Stomach (tissue), 8 donors: ENCODE measurements at regions not wholly inside any gene's neighbourhood (a gene's known extent, or its start where the extent isn't known, plus 50 kb on each side); places are given as distances from the start of the nearest gene placed in this dataset.

ENCODE experiments used
- DNase-seq, 2 donors: peaks; one replicate each; pipeline versions ENCODE4 v3.0.0 to v3.0.0-alpha.2; 2013 to 2019
- H3K27ac ChIP-seq, 5 donors: fragments of 200-600 bp in 4 of 5; sonication (generic) in 4 of 5; one replicate each; pipeline ENCODE4 v1.5.1; 2013 to 2019; ENCODE audit warnings: mild to moderate bottlenecking in 1 of 5, moderate library complexity in 1 of 5
- H3K27me3 ChIP-seq, 3 donors: fragments of 200-600 bp; sonication (generic); one replicate each; pipeline ENCODE4 v1.5.1; 2017 to 2019; ENCODE audit warnings: mixed run types in 1 of 3
- H3K36me3 ChIP-seq, 4 donors: fragments of 200-600 bp; sonication (generic); 1 replicate in 3 of 4; 2 replicates in 1 of 4; pipeline ENCODE4 v1.5.1; 2016 to 2019
- H3K4me1 ChIP-seq, 4 donors: fragments of 200-600 bp; sonication (generic); one replicate each; pipeline ENCODE4 v1.5.1; 2016 to 2019
- H3K4me3 ChIP-seq, 4 donors: fragments of 200-600 bp; sonication (generic) in 3 of 4; one replicate each; pipeline ENCODE4 v1.5.1; 2016 to 2019; ENCODE audit warnings: mild to moderate bottlenecking in 1 of 4
- H3K9me3 ChIP-seq, 4 donors: fragments of 200-600 bp; sonication (generic); one replicate each; pipeline ENCODE4 v1.5.1; 2016 to 2019
- EP300 ChIP-seq: sonication (generic); formaldehyde crosslinking; IDR thresholded peaks from one replicate; pipeline ENCODE4 v1.6.1; 2017; ENCODE audit warnings: antibody characterized with exemption
- POLR2A ChIP-seq, 4 donors: fragments of 450-650 bp; IDR thresholded peaks; one replicate each; pipeline ENCODE4 v1.6.1; 2016; ENCODE audit warnings: antibody characterized with exemption in 4 of 4, control low read depth in 2 of 4, mild to moderate bottlenecking in 1 of 4, moderate library complexity in 1 of 4
- POLR2AphosphoS5 ChIP-seq, 3 donors: sonication (generic); formaldehyde crosslinking; IDR thresholded peaks; one replicate each; pipeline ENCODE4 v1.6.1; 2016; ENCODE audit warnings: antibody characterized with exemption in 3 of 3
- WGBS, 5 donors: extraction: QIAGEN DNeasy Blood & Tissue Kit in 3 of 5; methylation state at CpG; one replicate each; pipeline versions ENCODE4 v1.1.5 to v1.1.7; 2013 to 2018; 5-methylcytosine and 5-hydroxymethylcytosine counted together
- intact Hi-C: fragments of 100-400 bp; cut with DNase I; formaldehyde crosslinking; loops from one replicate; pipeline ENCODE4 v1.15.1; 2023; ENCODE audit warnings: low total_unique reads
- TF ChIP-seq, protein P1 (sequence below), 7 experiments: fragments of 450-650 bp in 4 of 7; fragments of 200-600 bp in 3 of 7; sonication (generic) in 3 of 7; IDR thresholded peaks; one replicate each; pipeline ENCODE4 v1.5.1; 2016 to 2019; ENCODE audit warnings: antibody characterized with exemption in 7 of 7, control low read depth in 2 of 7, mild to moderate bottlenecking in 1 of 7
- donor health status: healthy with polysubstance abuse.
- donor health status: Bipolar disorder and iron deficiency.
- donor health status: healthy.

DNA sequence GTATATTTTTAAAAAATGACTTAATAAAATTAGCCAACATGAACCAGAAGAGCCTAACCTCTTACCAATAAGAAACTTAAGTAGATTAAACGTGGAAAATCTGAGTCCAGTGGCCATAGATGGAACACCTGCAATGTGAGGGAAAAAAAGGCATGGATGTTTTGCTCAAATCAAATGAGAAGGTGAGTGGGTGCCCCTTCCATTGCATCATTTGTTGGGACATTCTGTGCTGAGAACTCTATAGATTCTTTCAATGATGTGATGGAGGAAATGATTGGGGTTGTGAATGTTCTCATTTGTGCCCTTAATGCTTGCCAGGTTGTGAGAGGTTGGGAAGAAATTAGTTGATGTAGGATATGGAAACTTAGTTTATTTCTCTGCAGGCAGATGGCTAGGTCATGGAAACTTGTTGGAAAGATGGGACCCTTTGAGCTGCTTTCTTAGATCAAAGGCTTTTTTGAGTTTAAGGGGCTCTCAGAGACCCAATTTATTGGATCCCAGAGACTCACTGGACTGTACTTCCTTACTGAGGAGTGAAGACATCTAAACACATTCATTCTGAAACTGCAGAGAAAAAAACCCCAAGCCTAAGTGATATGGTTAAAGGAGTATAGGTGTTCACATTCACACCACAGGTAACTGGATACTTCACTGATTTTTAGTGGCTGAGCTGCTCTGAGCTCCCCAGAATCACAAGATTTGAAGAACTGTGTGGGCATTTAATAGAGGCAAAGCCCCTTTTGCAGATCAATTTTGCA, 95.9 kb downstream of the DACT1 start:
- H3K36me3 ChIP-seq = no peaks in the 10 kb centered on the region
- H3K27ac ChIP-seq = no peak overlapping the region
- no peak for DNase-seq
- H3K27me3 ChIP-seq = no peaks in the 10 kb centered on the region
- WGBS, 5 donors = 69 to 91% (median 75%) methylated on average over 1 of the region's 1 CpG
- H3K4me1 ChIP-seq = peaks cover 0 to 12% (median 5%) of the 10 kb centered on the region in 4 donors
- no peaks in the 10 kb centered on the region for H3K9me3 ChIP-seq
- intact Hi-C loops = no loop called here
- TF ChIP-seq EP300 = no peak
- no peak for TF ChIP-seq POLR2AphosphoS5 (IDR thresholded peaks at IDR 0.05)
- no peak for TF ChIP-seq POLR2A (IDR thresholded peaks at IDR 0.05)
- TF ChIP-seq, protein P1, sequence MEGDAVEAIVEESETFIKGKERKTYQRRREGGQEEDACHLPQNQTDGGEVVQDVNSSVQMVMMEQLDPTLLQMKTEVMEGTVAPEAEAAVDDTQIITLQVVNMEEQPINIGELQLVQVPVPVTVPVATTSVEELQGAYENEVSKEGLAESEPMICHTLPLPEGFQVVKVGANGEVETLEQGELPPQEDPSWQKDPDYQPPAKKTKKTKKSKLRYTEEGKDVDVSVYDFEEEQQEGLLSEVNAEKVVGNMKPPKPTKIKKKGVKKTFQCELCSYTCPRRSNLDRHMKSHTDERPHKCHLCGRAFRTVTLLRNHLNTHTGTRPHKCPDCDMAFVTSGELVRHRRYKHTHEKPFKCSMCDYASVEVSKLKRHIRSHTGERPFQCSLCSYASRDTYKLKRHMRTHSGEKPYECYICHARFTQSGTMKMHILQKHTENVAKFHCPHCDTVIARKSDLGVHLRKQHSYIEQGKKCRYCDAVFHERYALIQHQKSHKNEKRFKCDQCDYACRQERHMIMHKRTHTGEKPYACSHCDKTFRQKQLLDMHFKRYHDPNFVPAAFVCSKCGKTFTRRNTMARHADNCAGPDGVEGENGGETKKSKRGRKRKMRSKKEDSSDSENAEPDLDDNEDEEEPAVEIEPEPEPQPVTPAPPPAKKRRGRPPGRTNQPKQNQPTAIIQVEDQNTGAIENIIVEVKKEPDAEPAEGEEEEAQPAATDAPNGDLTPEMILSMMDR (IDR thresholded peaks at IDR 0.05) = no peak
- H3K4me3 ChIP-seq = no peak overlapping the region

DNA sequence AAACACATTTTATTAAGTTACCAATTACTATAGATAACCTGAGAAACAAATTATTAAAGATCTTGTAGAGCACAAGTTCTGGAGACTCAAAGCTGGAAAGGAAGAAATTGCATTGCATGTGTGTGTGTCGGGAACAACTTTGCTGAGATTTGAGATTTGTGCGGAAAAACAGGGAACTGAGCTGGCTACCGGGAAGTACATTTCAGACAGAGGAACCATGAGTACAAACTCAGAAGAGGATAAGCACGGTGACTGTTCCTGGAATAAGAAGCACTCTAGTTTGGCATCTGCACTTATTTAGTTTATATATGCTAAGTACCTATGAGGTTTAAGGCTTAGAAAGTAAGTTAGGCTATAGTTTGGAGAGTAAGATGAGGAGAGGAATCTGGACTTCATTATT, 97.8 kb downstream of the DACT1 start:
- no peak overlapping the region for H3K27ac ChIP-seq
- H3K27me3 ChIP-seq = no peaks in the 10 kb centered on the region
- peaks cover 0 to 20% (median 6%) of the 10 kb centered on the region in 4 donors for H3K4me1 ChIP-seq
- no peak for TF ChIP-seq POLR2AphosphoS5 (IDR thresholded peaks at IDR 0.05)
- 68 to 79% (median 70%) methylated on average over 4 of the region's 4 CpGs for WGBS, 5 donors
- H3K4me3 ChIP-seq = no peak overlapping the region
- no peaks in the 10 kb centered on the region for H3K9me3 ChIP-seq
- no peaks in the 10 kb centered on the region for H3K36me3 ChIP-seq
- DNase-seq = no peak
- intact Hi-C loops = no loop called here

DNA sequence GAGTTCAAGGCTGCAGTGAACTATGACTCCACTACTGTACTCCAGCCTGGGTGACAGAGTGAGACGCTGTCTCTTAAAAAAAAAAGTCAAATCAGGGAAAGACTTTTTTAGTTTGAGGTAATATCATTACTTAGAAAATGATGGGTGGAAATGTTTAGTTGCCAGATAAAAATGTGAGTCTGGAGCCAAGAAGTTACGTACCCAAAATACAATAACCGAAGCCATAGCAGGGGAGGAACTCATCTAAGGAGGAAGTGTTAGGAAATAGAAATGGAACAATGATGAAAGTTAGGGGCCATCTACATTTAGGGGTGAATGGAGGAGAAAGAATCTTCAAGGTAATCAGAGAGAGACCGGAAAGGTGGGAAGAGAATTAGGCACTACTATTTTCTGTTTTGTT, 98.8 kb downstream of the DACT1 start:
- H3K36me3 ChIP-seq = no peaks in the 10 kb centered on the region
- TF ChIP-seq, protein P1 (IDR thresholded peaks at IDR 0.05) = no peak
- TF ChIP-seq POLR2AphosphoS5 (IDR thresholded peaks at IDR 0.05) (no peak), EP300 (no peak)
- H3K9me3 ChIP-seq = no peaks in the 10 kb centered on the region
- 67 to 79% (median 74%) methylated on average over 4 of the region's 4 CpGs for WGBS, 5 donors
- H3K4me3 ChIP-seq = no peak overlapping the region
- H3K27ac ChIP-seq = no peak overlapping the region
- no peak for DNase-seq
- H3K4me1 ChIP-seq = peaks cover 0 to 20% (median 2%) of the 10 kb centered on the region in 4 donors
- no peaks in the 10 kb centered on the region for H3K27me3 ChIP-seq
- intact Hi-C loops = no loop called here

DNA sequence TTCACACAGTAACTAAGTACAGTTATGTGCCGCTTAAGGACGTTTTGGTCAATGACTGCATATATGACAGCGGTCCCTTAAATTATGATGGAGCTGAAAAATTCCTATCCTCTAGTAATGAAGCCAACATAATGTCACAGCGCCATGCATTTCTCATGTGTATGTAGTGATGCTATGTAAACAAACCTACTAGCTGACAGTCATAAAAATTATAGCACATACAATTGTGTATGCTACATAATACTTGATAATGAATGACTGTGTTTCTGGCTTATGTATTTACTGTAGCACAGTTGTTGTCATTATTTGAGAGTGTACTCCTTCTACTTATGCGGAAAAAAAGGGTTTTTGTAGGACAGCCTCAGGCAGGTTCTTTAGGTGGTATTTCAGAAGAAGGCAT, 99.7 kb downstream of the DACT1 start:
- Histone ChIP-seq H3K27me3 (no peaks in the 10 kb centered on the region), H3K4me1 (peaks cover 0 to 20% (median 2%) of the 10 kb centered on the region in 4 donors), H3K27ac (no peak overlapping the region), H3K4me3 (no peak overlapping the region), H3K36me3 (no peaks in the 10 kb centered on the region), H3K9me3 (no peaks in the 10 kb centered on the region)
- no peak for DNase-seq
- intact Hi-C loops = no loop called here
- TF ChIP-seq, protein P1 (IDR thresholded peaks at IDR 0.05) = no peak
- TF ChIP-seq EP300 (no peak), POLR2AphosphoS5 (IDR thresholded peaks at IDR 0.05) (no peak), POLR2A (IDR thresholded peaks at IDR 0.05) (no peak)
- 83 to 95% (median 93%) methylated on average over 5 of the region's 5 CpGs for WGBS, 5 donors

DNA sequence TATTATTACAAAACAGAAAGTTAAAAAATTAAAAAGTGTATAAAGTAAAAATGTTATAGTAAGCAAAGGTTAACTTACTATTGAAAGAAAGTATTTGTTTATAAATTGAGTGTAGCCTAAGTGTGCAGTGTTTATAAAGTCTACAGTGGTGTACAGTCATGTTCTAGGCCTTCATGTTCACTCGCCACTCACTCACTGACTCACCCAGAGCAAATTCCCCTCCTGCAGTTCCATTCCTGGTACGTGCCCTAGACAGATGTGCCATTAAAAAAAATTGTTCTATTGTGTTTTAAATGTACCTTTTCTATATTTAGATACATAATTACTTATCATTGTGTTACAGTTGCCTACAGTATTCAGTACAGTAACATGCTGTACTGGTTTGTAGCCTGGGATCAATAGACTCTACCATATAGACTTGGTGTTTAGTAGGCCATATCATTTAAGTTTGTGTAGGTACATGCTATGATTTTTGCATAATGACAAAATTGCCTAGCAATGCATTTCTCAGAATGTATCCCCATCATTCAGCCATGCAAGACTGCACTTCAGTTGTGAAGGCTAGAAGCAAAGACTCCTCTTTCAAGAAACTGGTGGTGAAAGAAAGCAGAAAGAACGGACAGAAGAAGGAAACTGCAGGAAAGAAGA, 100.6 kb downstream of the DACT1 start:
- WGBS, 5 donors = 43 to 74% (median 66%) methylated on average over 3 of the region's 3 CpGs
- Histone ChIP-seq H3K27ac (no peak overlapping the region), H3K4me3 (no peak overlapping the region), H3K4me1 (peaks cover 0 to 20% (median 2%) of the 10 kb centered on the region in 4 donors), H3K36me3 (no peaks in the 10 kb centered on the region), H3K9me3 (no peaks in the 10 kb centered on the region), H3K27me3 (no peaks in the 10 kb centered on the region)
- DNase-seq = no peak
- intact Hi-C loops = no loop called here
- TF ChIP-seq POLR2AphosphoS5 (IDR thresholded peaks at IDR 0.05) (peak in 1 of 3 donors; percentile 23), EP300 (no peak)
